ENCODE measurements at regions not wholly inside any gene's neighbourhood (a gene's known extent, or its start where the extent isn't known, plus 50 kb on each side); places are given as distances from the start of the nearest gene placed in this dataset.

DNA sequence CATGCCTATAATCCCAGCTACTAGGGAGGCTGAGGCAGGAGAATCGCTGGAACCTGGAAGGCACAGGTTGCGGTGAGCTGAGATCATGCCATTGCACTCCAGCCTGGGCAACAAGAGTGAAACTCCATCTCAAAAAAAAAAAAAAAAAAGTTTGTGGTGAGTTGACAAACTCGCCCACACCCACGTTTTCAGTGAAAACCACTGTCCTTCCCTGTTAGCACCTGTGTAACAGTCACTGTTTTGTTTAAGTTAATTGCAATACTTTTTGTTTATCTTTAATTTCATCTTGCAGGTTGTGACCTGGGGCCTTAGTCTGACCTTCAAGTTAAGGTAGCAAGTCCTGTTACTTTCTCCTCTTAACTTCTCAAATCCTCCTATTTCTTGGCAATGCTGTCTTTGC is 65.5 kb upstream of the SKOR2 start:
- DNase-seq = no peak

DNA sequence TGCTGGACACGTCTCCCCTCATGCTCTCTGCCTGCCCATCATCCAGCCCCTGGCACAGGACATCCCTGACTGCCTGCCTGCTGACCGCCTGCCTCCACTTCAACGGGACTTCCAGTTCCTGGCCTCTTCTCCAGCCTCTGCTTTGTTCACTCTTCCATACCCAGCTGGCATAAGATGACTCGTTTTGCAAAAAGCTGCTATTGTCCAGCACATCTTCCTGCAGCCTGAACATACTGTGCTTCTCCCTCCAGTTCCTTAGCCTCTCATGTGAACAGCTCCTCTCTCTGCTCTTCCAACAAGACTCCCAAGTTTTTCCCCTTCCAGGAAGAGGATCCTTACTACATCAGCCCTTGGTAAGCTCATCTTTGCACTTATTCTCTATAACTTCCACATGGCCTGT is 62.4 kb upstream of the SKOR2 start:
- DNase-seq = no peak

DNA sequence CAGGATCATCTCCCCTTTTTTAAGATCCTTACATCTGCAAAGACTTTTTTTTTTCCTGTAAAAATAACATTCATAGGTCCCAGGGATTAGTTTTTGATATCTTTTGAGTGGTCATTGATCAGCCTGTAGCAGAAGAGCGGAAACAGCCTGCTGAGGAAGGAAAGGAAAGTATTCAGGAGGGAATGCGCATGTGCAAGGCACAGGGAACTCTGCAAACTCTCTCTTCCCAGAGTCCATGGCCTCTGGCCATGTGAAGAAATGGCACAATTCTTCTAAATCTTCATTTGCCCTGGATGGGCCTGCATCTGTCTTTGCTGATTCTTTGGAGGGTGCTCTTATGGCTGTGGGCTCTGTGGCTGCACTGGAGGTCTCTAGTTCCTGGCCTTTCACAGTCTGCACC is 60.1 kb upstream of the SKOR2 start:
- DNase-seq = no peak
